ENCODE measurements at regions not wholly inside any gene's neighbourhood (a gene's known extent, or its start where the extent isn't known, plus 50 kb on each side); places are given as distances from the start of the nearest gene placed in this dataset.

DNA sequence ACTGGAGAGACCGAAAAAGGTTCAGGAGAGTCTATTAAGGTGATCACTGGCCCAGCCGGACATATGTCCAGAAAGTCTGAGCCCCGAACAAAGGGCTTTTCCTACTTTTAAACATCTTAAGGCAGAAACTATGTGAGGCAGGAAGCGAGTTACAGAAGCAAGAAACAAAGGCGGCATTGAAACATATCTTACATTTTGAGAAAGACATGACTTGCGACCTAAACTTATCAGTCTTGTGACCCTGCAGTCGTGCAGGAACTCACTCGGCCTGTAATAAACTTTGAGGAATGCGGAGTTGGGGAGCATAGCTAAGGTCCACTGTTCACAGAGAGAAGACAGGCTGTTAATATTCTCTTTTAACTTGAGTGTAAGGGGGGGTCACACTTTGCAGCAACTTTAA lies 158.7 kb downstream of the TBX22 start:
- no peak overlapping the region for H3K18ac ChIP-seq (ENCODE audit: extremely low read depth, low read length)
- CTCF ChIA-PET (ENCODE audit: partially characterized antibody), result no interaction called here
- POLR2A ChIA-PET (ENCODE audit: partially characterized antibody), result no interaction called here

More for the DNA sequence above, 158.7 kb downstream of the TBX22 start:
- WGBS, 2 experiments (ENCODE audit: extremely low coverage in 1 of 2, insufficient coverage in 1 of 2, insufficient read length in 1 of 2, insufficient replicate concordance in 2 of 2, low coverage in 1 of 2, low lambda C conversion rate in 2 of 2, missing lambda C conversion rate in 1 of 2), result 91% methylated on average over 6 of the region's 9 CpGs; no CpG with 5 or more reads in 1 of the 2 experiments
- no peak for TF ChIP-seq CEBPB (IDR thresholded peaks at IDR 0.05; ENCODE audit: low read depth, low read length)
- TF ChIP-seq CHD2 (IDR thresholded peaks at IDR 0.05; ENCODE audit: low read length), result no peak
- no peak for TF ChIP-seq JUND (IDR thresholded peaks at IDR 0.05; ENCODE audit: low read length)
- no peak for TF ChIP-seq CTBP2 (IDR thresholded peaks at IDR 0.05; ENCODE audit: borderline replicate concordance, insufficient read depth, insufficient read length, low read length)
- no peak for TF ChIP-seq POLR2A (IDR thresholded peaks at IDR 0.05; ENCODE audit: control extremely low read depth in 1 of 2, low read depth in 2 of 2, low read length in 2 of 2)
- TF ChIP-seq GTF2F1 (IDR thresholded peaks at IDR 0.05; ENCODE audit: borderline replicate concordance, low read depth, low read length), result no peak
- no peak for TF ChIP-seq SP2 (IDR thresholded peaks at IDR 0.05; ENCODE audit: low read length)
- no peak for TF ChIP-seq YY1 (IDR thresholded peaks at IDR 0.05; ENCODE audit: low read depth, low read length)
- no peak for TF ChIP-seq CBX5 (IDR thresholded peaks at IDR 0.05; ENCODE audit: low read depth, low read length)
- Histone ChIP-seq H3K36me3 (ENCODE audit: control insufficient read depth in 2 of 4, insufficient read depth in 4 of 4, low read length in 3 of 4) (no peaks in the 10 kb centered on the region), H3K9ac (replicated peaks in 1 of 4; ENCODE audit: extremely low read depth in 1 of 4, low read depth in 3 of 4, low read length in 3 of 4) (no peak overlapping the region), H2AFZ (ENCODE audit: low read length) (no peak overlapping the region), H2BK15ac (ENCODE audit: low read length) (no peak overlapping the region), H3K23me2 (ENCODE audit: low read depth, low read length) (no peaks in the 10 kb centered on the region), H3K27me3 (replicated peaks in 1 of 4; ENCODE audit: control insufficient read depth in 3 of 4, extremely low read depth in 1 of 4, insufficient read depth in 3 of 4, low read length in 3 of 4) (no peaks in the 10 kb centered on the region), H4K20me1 (replicated peaks in 1 of 2; ENCODE audit: control insufficient read depth in 1 of 2, insufficient read depth in 2 of 2, low read length in 2 of 2) (no peaks in the 10 kb centered on the region), H2BK120ac (replicated peaks; ENCODE audit: low read depth, low read length) (no peak overlapping the region), H3K56ac (replicated peaks; ENCODE audit: insufficient read length, low read depth, low read length) (no peak overlapping the region), H2AK5ac (ENCODE audit: low read depth, low read length) (no peak overlapping the region), H3K27ac (ENCODE audit: low read depth, low read length) (no peak overlapping the region), H3K79me2 (ENCODE audit: control insufficient read depth in 1 of 2, insufficient read depth in 2 of 2, low read length in 2 of 2) (no peaks in the 10 kb centered on the region), H3K4me2 (ENCODE audit: insufficient read depth in 1 of 2, low read depth in 2 of 2, low read length in 2 of 2) (no peak overlapping the region), H4K5ac (ENCODE audit: insufficient read length, low read depth, low read length) (no peak overlapping the region), H2BK12ac (ENCODE audit: low read depth, low read length) (no peak overlapping the region), H3K4ac (replicated peaks; ENCODE audit: insufficient read length, low read depth, low read length) (no peak overlapping the region), H3K4me3 (ENCODE audit: extremely low read depth in 1 of 4, insufficient read depth in 2 of 4, low read depth in 3 of 4, low read length in 4 of 4) (no peak overlapping the region), H4K8ac (ENCODE audit: extremely low read depth, insufficient read depth, low read length) (no peak overlapping the region), H2BK20ac (ENCODE audit: low read length) (no peak overlapping the region), H3K4me1 (replicated peaks in 1 of 4; ENCODE audit: control insufficient read depth in 3 of 4, insufficient read depth in 4 of 4, low read length in 3 of 4) (no peaks in the 10 kb centered on the region), H3K14ac (ENCODE audit: insufficient read length) (no peak overlapping the region), H4K91ac (replicated peaks; ENCODE audit: insufficient read length, low read length) (no peak overlapping the region), H2BK5ac (ENCODE audit: low read depth, low read length) (no peak overlapping the region), H3K9me3 (ENCODE audit: insufficient read depth in 2 of 2, low read depth in 1 of 2, low read length in 1 of 2) (no peaks in the 10 kb centered on the region), H3K79me1 (ENCODE audit: low read depth, low read length) (no peaks in the 10 kb centered on the region), H3K23ac (ENCODE audit: insufficient read length) (no peak overlapping the region)
- FAIRE-seq (no peak), DNase-seq (ENCODE audit: low read depth in 1 of 2, low spot score in 2 of 2) (no peak)
